ENCODE measurements at regions not wholly inside any gene's neighbourhood (a gene's known extent, or its start where the extent isn't known, plus 50 kb on each side); places are given as distances from the start of the nearest gene placed in this dataset.

- ChIA-PET CTCF (no interaction called here), POLR2A (no interaction called here)
- H3K36me3 ChIP-seq (ENCODE audit: control insufficient read depth, insufficient read depth, low read length): no peaks in the 10 kb centered on the region
- H3K27ac ChIP-seq (ENCODE audit: low read length): peak overlapping the region; percentile 17; the same call in 1 of the 2 replicates
- BruUV-seq (replicated peaks): no TSS peak
- no peaks in the 10 kb centered on the region for H3K27me3 ChIP-seq (ENCODE audit: control insufficient read depth, insufficient read depth, low read length)
- H3K4me3 ChIP-seq (ENCODE audit: low read depth in 2 of 2, low read length in 2 of 2): no peak overlapping the region
- H3K4me1 ChIP-seq (ENCODE audit: control insufficient read depth, insufficient read depth, low read length): peaks cover 3% of the 10 kb centered on the region; the same call in 1 of the 2 replicates
- in situ Hi-C loops (cut with HindIII; ENCODE audit: low pct_unique_long_range_greater_than_20kb, low sequenced_read_pairs) (no loop called here), intact Hi-C loops (cut with micrococcal nuclease; ENCODE audit: unreplicated experiment) (no loop called here)
- ATAC-seq (no peak), DNase-seq (ENCODE audit: low read depth, low spot score) (no peak)
- TF ChIP-seq REST (IDR thresholded peaks at IDR 0.05; ENCODE audit: insufficient read depth in 1 of 2, low read depth in 2 of 2, low read length in 1 of 2) (no peak), POLR2AphosphoS5 (IDR thresholded peaks at IDR 0.05; ENCODE audit: low read depth, low read length) (no peak), SIN3A (IDR thresholded peaks at IDR 0.05; ENCODE audit: borderline replicate concordance, insufficient read depth, low read depth, low read length) (no peak), TCF7L2 (IDR thresholded peaks at IDR 0.05; ENCODE audit: low read depth, low read length) (no peak)
- TF ChIP-seq, protein P1, sequence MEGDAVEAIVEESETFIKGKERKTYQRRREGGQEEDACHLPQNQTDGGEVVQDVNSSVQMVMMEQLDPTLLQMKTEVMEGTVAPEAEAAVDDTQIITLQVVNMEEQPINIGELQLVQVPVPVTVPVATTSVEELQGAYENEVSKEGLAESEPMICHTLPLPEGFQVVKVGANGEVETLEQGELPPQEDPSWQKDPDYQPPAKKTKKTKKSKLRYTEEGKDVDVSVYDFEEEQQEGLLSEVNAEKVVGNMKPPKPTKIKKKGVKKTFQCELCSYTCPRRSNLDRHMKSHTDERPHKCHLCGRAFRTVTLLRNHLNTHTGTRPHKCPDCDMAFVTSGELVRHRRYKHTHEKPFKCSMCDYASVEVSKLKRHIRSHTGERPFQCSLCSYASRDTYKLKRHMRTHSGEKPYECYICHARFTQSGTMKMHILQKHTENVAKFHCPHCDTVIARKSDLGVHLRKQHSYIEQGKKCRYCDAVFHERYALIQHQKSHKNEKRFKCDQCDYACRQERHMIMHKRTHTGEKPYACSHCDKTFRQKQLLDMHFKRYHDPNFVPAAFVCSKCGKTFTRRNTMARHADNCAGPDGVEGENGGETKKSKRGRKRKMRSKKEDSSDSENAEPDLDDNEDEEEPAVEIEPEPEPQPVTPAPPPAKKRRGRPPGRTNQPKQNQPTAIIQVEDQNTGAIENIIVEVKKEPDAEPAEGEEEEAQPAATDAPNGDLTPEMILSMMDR (IDR thresholded peaks at IDR 0.05): no peak
- no peaks in the 10 kb centered on the region for H3K9me3 ChIP-seq (ENCODE audit: control insufficient read depth, insufficient read depth, low read depth, low read length)
Measured at GRCh38 chr7:84786073-84786472, 400.8 kb downstream of the SEMA3D start.

DNA sequence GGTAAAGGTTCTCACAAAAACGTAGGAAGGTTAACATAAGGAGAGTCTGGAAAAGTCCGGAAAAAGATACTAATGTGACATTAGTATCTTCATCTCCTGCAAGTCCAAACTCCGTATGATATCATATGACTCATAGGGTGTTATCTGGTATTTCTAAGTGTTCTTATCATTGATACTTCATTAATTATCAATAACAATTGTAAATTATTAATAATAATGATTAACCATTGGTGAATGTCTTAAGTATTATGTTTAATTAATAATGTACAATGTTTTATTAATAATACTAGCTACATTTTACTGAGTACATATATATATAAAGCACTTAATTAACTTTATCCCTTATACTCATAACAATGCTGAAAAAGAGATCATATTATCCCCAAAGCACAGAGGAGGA lies 402.4 kb downstream of the SEMA3D start:
- no TSS peak for BruUV-seq (replicated peaks)

More for the DNA sequence above, 402.4 kb downstream of the SEMA3D start:
- POLR2A ChIA-PET: no interaction called here
- no peak for TF ChIP-seq SIN3A (IDR thresholded peaks at IDR 0.05; ENCODE audit: borderline replicate concordance, insufficient read depth, low read depth, low read length)
- TF ChIP-seq TCF7L2 (IDR thresholded peaks at IDR 0.05; ENCODE audit: low read depth, low read length): no peak
- TF ChIP-seq, protein P1 (IDR thresholded peaks at IDR 0.05): no peak
- no peak for TF ChIP-seq REST (IDR thresholded peaks at IDR 0.05; ENCODE audit: insufficient read depth in 1 of 2, low read depth in 2 of 2, low read length in 1 of 2)
- no peak for TF ChIP-seq POLR2AphosphoS5 (IDR thresholded peaks at IDR 0.05; ENCODE audit: low read depth, low read length)
- Histone ChIP-seq H3K4me1 (ENCODE audit: control insufficient read depth, insufficient read depth, low read length) (peaks cover 3% of the 10 kb centered on the region; the same call in 1 of the 2 replicates), H3K4me3 (ENCODE audit: low read depth in 2 of 2, low read length in 2 of 2) (no peak overlapping the region), H3K9me3 (ENCODE audit: control insufficient read depth, insufficient read depth, low read depth, low read length) (no peaks in the 10 kb centered on the region), H3K27me3 (ENCODE audit: control insufficient read depth, insufficient read depth, low read length) (no peaks in the 10 kb centered on the region), H3K27ac (ENCODE audit: low read length) (peak overlapping the region; percentile 17; the same call in 1 of the 2 replicates), H3K36me3 (ENCODE audit: control insufficient read depth, insufficient read depth, low read length) (no peaks in the 10 kb centered on the region)
- in situ Hi-C loops (cut with HindIII; ENCODE audit: low pct_unique_long_range_greater_than_20kb, low sequenced_read_pairs) (no loop called here), intact Hi-C loops (cut with micrococcal nuclease; ENCODE audit: unreplicated experiment) (no loop called here)
- CTCF ChIA-PET: no interaction called here
- DNase-seq (ENCODE audit: low read depth, low spot score): no peak
- no peak for ATAC-seq
